GM23338 (cell line): ENCODE measurements at regions not wholly inside any gene's neighbourhood (a gene's known extent, or its start where the extent isn't known, plus 50 kb on each side); places are given as distances from the start of the nearest gene placed in this dataset.

ENCODE experiments used
- ATAC-seq: fragments of 200-7000 bp; cut with Tn5 transposase; 3 replicates; pipeline ENCODE4 v1.9.1; 2020
- DNase-seq: peaks from one replicate; pipeline ENCODE4 v3.0.0-alpha.2; 2015; ENCODE audit warnings: low spot score
- H2AFZ ChIP-seq: fragments of 200-600 bp; sonication (generic); 2 replicates; pipeline ENCODE4 v1.8.0; 2016; ENCODE audit warnings: antibody characterized with exemption, mild to moderate bottlenecking, moderate library complexity
- H3F3A ChIP-seq: fragments of 200-600 bp; sonication (generic); replicated peaks from 2 replicates; pipeline ENCODE4 v1.8.0; 2017; ENCODE audit warnings: antibody characterized with exemption, mixed run types, low read depth
- H3K27ac ChIP-seq: fragments of 200-600 bp; sonication (generic); 2 replicates; pipeline ENCODE4 v1.6.1; 2016; ENCODE audit warnings: low read depth
- H3K27me3 ChIP-seq: fragments of 200-600 bp; sonication (generic); 2 replicates; pipeline ENCODE4 v1.8.0; 2016; ENCODE audit warnings: mild to moderate bottlenecking, mixed run types, moderate library complexity; ENCODE audit not compliant: insufficient read depth
- H3K36me3 ChIP-seq: fragments of 200-600 bp; sonication (generic); 2 replicates; pipeline ENCODE4 v1.8.0; 2016; ENCODE audit warnings: mild to moderate bottlenecking; ENCODE audit not compliant: insufficient read depth
- H3K4me1 ChIP-seq: fragments of 200-600 bp; sonication (generic); 2 replicates; pipeline ENCODE4 v1.8.0; 2016; ENCODE audit warnings: mild to moderate bottlenecking, moderate library complexity; ENCODE audit not compliant: insufficient read depth
- H3K4me2 ChIP-seq: fragments of 200-600 bp; sonication (generic); 2 replicates; pipeline ENCODE4 v1.7.1; 2017; ENCODE audit warnings: mixed run types
- H3K4me3 ChIP-seq: fragments of 200-600 bp; sonication (generic); 2 replicates; pipeline ENCODE4 v1.6.1; 2016; ENCODE audit warnings: mixed run types
- H3K79me2 ChIP-seq: fragments of 200-600 bp; sonication (generic); replicated peaks from 2 replicates; pipeline ENCODE4 v1.8.0; 2017; ENCODE audit warnings: mild to moderate bottlenecking; ENCODE audit not compliant: insufficient read depth
- H3K9me2 ChIP-seq: fragments of 200-600 bp; sonication (generic); 2 replicates; pipeline ENCODE4 v1.8.0; 2017; ENCODE audit not compliant: insufficient read depth
- H4K20me1 ChIP-seq: fragments of 200-600 bp; sonication (generic); replicated peaks from 2 replicates; pipeline ENCODE4 v1.8.0; 2017; ENCODE audit warnings: mild to moderate bottlenecking; ENCODE audit not compliant: insufficient read depth
- H3K27ac Mint-ChIP-seq: 2 replicates; pipeline ENCODE4 v1.8.0; 2020; ENCODE audit warnings: inconsistent platforms, mild to moderate bottlenecking, moderate library complexity, mixed read lengths
- H3K27me3 Mint-ChIP-seq: 3 replicates; pipeline ENCODE4 v1.8.0; 2022; ENCODE audit warnings: low read depth, mild to moderate bottlenecking, moderate library complexity, mixed read lengths, inconsistent platforms; ENCODE audit not compliant: insufficient read depth, poor library complexity
- H3K36me3 Mint-ChIP-seq: 3 replicates; pipeline ENCODE4 v1.8.0; 2021; ENCODE audit warnings: low read depth, mild to moderate bottlenecking, inconsistent platforms, moderate library complexity, mixed read lengths
- H3K4me1 Mint-ChIP-seq: 3 replicates; pipeline ENCODE4 v1.8.0; 2020; ENCODE audit warnings: mild to moderate bottlenecking, inconsistent platforms, mixed read lengths
- H3K4me3 Mint-ChIP-seq: 3 replicates; pipeline ENCODE4 v1.8.0; 2021; ENCODE audit warnings: moderate library complexity, mild to moderate bottlenecking, inconsistent platforms, mixed read lengths
- H3K9me3 Mint-ChIP-seq: 3 replicates; pipeline ENCODE4 v1.8.0; 2020; ENCODE audit warnings: moderate library complexity, mild to moderate bottlenecking, inconsistent platforms, mixed read lengths
- CREB1 ChIP-seq: fragments of 250-450 bp; sonication (Bioruptor Pico); IDR thresholded peaks from 2 replicates; pipeline ENCODE4 v1.5.0; 2020; ENCODE audit warnings: low read depth, mild to moderate bottlenecking, moderate library complexity
- CTCF ChIP-seq, 2 experiments: fragments of 200-600 bp in 1 of 2; sonication (generic) in 1 of 2; conservative IDR thresholded peaks; 2 replicates each; pipeline versions ENCODE4 v1.5.1 to v1.6.1; 2016 to 2017; ENCODE audit warnings: antibody characterized with exemption in 2 of 2, low read depth in 2 of 2, mild to moderate bottlenecking in 2 of 2, moderate library complexity in 1 of 2
- EZH2 ChIP-seq: fragments of 200-600 bp; sonication (generic); IDR thresholded peaks from one replicate; pipeline ENCODE4 v1.8.0; 2017; ENCODE audit warnings: antibody characterized with exemption, mild to moderate bottlenecking, low read depth; ENCODE audit not compliant: unreplicated experiment
- EZH2phosphoT487 ChIP-seq: fragments of 200-600 bp; sonication (generic); IDR thresholded peaks from one replicate; pipeline ENCODE4 v1.8.1; 2018; ENCODE audit warnings: antibody characterized with exemption; ENCODE audit not compliant: unreplicated experiment
- JUNB ChIP-seq: IDR thresholded peaks from one replicate; pipeline ENCODE4 v1.6.1; 2016; ENCODE audit warnings: antibody characterized with exemption; ENCODE audit not compliant: unreplicated experiment
- NANOG ChIP-seq: IDR thresholded peaks from 2 replicates; pipeline ENCODE4 v1.6.1; 2016; ENCODE audit warnings: antibody characterized with exemption, borderline replicate concordance
- POLR2AphosphoS5 ChIP-seq: IDR thresholded peaks from 2 replicates; pipeline ENCODE4 v1.6.1; 2016; ENCODE audit warnings: antibody characterized with exemption, low read depth
- STAT1 ChIP-seq: IDR thresholded peaks from one replicate; pipeline ENCODE4 v1.6.1; 2016; ENCODE audit warnings: antibody characterized with exemption; ENCODE audit not compliant: unreplicated experiment
- ZNF114 ChIP-seq: fragments of 250-450 bp; sonication (Bioruptor Pico); IDR thresholded peaks from 2 replicates; pipeline ENCODE4 v1.5.0; 2020; ENCODE audit warnings: mild to moderate bottlenecking, moderate library complexity
- ZNF462 ChIP-seq: fragments of 250-450 bp; sonication (Bioruptor Pico); IDR thresholded peaks from 2 replicates; pipeline ENCODE4 v1.5.0; 2020; ENCODE audit warnings: mild to moderate bottlenecking, moderate library complexity

GRCh38 chr1:222033450-222033849 is 291.6 kb upstream of the DUSP10 start:
- Histone ChIP-seq H3K79me2 (no peaks in the 10 kb centered on the region), H3K27ac (no peak overlapping the region), H3K9me2 (no peaks in the 10 kb centered on the region), H2AFZ (no peak overlapping the region), H3F3A (no peaks in the 10 kb centered on the region), H3K36me3 (no peaks in the 10 kb centered on the region; the same call in 1 of the 2 replicates), H3K27me3 (no peaks in the 10 kb centered on the region), H3K4me3 (no peak overlapping the region), H3K4me2 (no peak overlapping the region), H3K4me1 (no peaks in the 10 kb centered on the region), H4K20me1 (no peaks in the 10 kb centered on the region)
- no peaks in the 10 kb centered on the region for H3K36me3 Mint-ChIP-seq
- H3K9me3 Mint-ChIP-seq = no peaks in the 10 kb centered on the region; the same call in 2 of the 3 replicates
- no peak overlapping the region for H3K27ac Mint-ChIP-seq
- no peak for DNase-seq
- no peak overlapping the region for H3K4me3 Mint-ChIP-seq
- no peak for ATAC-seq
- no peaks in the 10 kb centered on the region for H3K27me3 Mint-ChIP-seq
- no peak for TF ChIP-seq ZNF114 (CRISPR knock-in tag)
- TF ChIP-seq POLR2AphosphoS5 = no peak
- TF ChIP-seq CTCF (conservative IDR thresholded peaks at IDR 0.05; ENCODE audit: low read depth in 2 of 2) = no peak
- TF ChIP-seq EZH2phosphoT487 = no peak
- TF ChIP-seq NANOG = no peak
- TF ChIP-seq STAT1 = no peak
- TF ChIP-seq CREB1 (CRISPR knock-in tag) = no peak
- no peak for TF ChIP-seq JUNB
- no peak for TF ChIP-seq EZH2
- TF ChIP-seq ZNF462 = no peak
- H3K4me1 Mint-ChIP-seq = peaks cover 5% of the 10 kb centered on the region; the same call in 2 of the 3 replicates
